ENCODE measurements at regions not wholly inside any gene's neighbourhood (a gene's known extent, or its start where the extent isn't known, plus 50 kb on each side); places are given as distances from the start of the nearest gene placed in this dataset.

- no peak for TF ChIP-seq CTCF (IDR thresholded peaks at IDR 0.05; ENCODE audit: low read depth, low read length, missing input control)
- TF ChIP-seq REST (IDR thresholded peaks at IDR 0.05) = no peak
- TF ChIP-seq RAD21 (IDR thresholded peaks at IDR 0.05) = no peak
- TF ChIP-seq RXRA (IDR thresholded peaks at IDR 0.05) = no peak
- TF ChIP-seq SP1 (IDR thresholded peaks at IDR 0.05) = no peak
- TF ChIP-seq ATF3 (IDR thresholded peaks at IDR 0.05) = no peak
- TF ChIP-seq ZBTB33 (IDR thresholded peaks at IDR 0.05) = no peak
- no peak for TF ChIP-seq TAF1 (conservative IDR thresholded peaks at IDR 0.05)
- TF ChIP-seq NR2F2 (IDR thresholded peaks at IDR 0.05) = no peak
- no peak for TF ChIP-seq HNF4G (IDR thresholded peaks at IDR 0.05)
These were observed 106.0 kb downstream of the CXCL12 start for GRCh38 chr10:44278837-44279324.

Measured in liver (tissue), 3 donors.